Neural cell (in vitro differentiated cells): ENCODE measurements at regions not wholly inside any gene's neighbourhood (a gene's known extent, or its start where the extent isn't known, plus 50 kb on each side); places are given as distances from the start of the nearest gene placed in this dataset.

Experiments used
- H2AFZ ChIP-seq: fragments of 200-600, 300-800 bp; sonication (generic), shearing (Covaris generic); 2 replicates; pipeline ENCODE4 v1.6.0; 2014; ENCODE audit warnings: low read depth, mild to moderate bottlenecking, antibody characterized with exemption, low read length, moderate library complexity
- H3F3A ChIP-seq: fragments of 200-600 bp; shearing (Covaris generic); 2 replicates; pipeline ENCODE4 v1.6.1; 2016; ENCODE audit warnings: mild to moderate bottlenecking, moderate library complexity, mixed read lengths, antibody characterized with exemption, low read length; ENCODE audit not compliant: insufficient read depth, poor library complexity, severe bottlenecking
- H3K27ac ChIP-seq: fragments of 200-600, 300-800 bp; sonication (generic), shearing (Covaris generic); 2 replicates; pipeline ENCODE4 v1.5.1; 2014; ENCODE audit warnings: mild to moderate bottlenecking, low read length, moderate library complexity
- H3K27me3 ChIP-seq: fragments of 300-800, 200-600 bp; sonication (generic), shearing (Covaris generic); 2 replicates; pipeline ENCODE4 v1.6.0; 2014; ENCODE audit warnings: mild to moderate bottlenecking, low read depth, low read length, moderate library complexity; ENCODE audit not compliant: insufficient read depth
- H3K36me3 ChIP-seq: fragments of 300-800, 200-600 bp; sonication (generic), shearing (Covaris generic); 2 replicates; pipeline ENCODE4 v1.5.1; 2014; ENCODE audit warnings: mild to moderate bottlenecking, antibody characterized with exemption, low read length, moderate library complexity; ENCODE audit not compliant: insufficient read depth
- H3K4me2 ChIP-seq: fragments of 300-800, 200-600 bp; sonication (generic), shearing (Covaris generic); 2 replicates; pipeline ENCODE4 v1.6.0; 2014; ENCODE audit warnings: mild to moderate bottlenecking, low read length
- H3K4me3 ChIP-seq: fragments of 300-800, 200-600 bp; sonication (generic), shearing (Covaris generic); 2 replicates; pipeline ENCODE4 v1.5.1; 2014; ENCODE audit warnings: mild to moderate bottlenecking, low read length, moderate library complexity
- H3K79me2 ChIP-seq: fragments of 200-600 bp; shearing (Covaris generic); replicated peaks from 2 replicates; pipeline ENCODE4 v1.6.0; 2014; ENCODE audit warnings: mild to moderate bottlenecking, low read length, moderate library complexity; ENCODE audit not compliant: insufficient read depth
- H3K9ac ChIP-seq: fragments of 300-800, 200-600 bp; sonication (generic), shearing (Covaris generic); 2 replicates; pipeline ENCODE4 v1.6.1; 2016; ENCODE audit warnings: mild to moderate bottlenecking, low read length, mixed read lengths
- H3K9me2 ChIP-seq: fragments of 200-600 bp; shearing (Covaris generic); 2 replicates; pipeline ENCODE4 v1.6.1; 2016; ENCODE audit warnings: mild to moderate bottlenecking, low read length, mixed read lengths; ENCODE audit not compliant: insufficient read depth
- H3K9me3 ChIP-seq: fragments of 200-600, 300-800 bp; sonication (generic), shearing (Covaris generic); 2 replicates; pipeline ENCODE4 v1.6.1; 2016; ENCODE audit warnings: mild to moderate bottlenecking, mixed run types, low read length, moderate library complexity, mixed read lengths
- H4K20me1 ChIP-seq: fragments of 200-600 bp; shearing (Covaris generic); 2 replicates; pipeline ENCODE4 v1.6.1; 2016; ENCODE audit warnings: mild to moderate bottlenecking, mixed run types; ENCODE audit not compliant: insufficient read depth
- CTCF ChIP-seq: fragments of 450-650 bp; IDR thresholded peaks from 2 replicates; pipeline ENCODE4 v1.5.1; 2014; ENCODE audit warnings: antibody characterized with exemption, mild to moderate bottlenecking, moderate library complexity; ENCODE audit not compliant: poor library complexity, severe bottlenecking
- EP300 ChIP-seq: fragments of 450-650 bp; conservative IDR thresholded peaks from 2 replicates; pipeline ENCODE4 v1.6.1; 2014; ENCODE audit warnings: antibody characterized with exemption, mild to moderate bottlenecking, moderate library complexity; ENCODE audit not compliant: poor library complexity, severe bottlenecking
- EZH2 ChIP-seq: fragments of 200-600, 300-800 bp; shearing (Covaris generic), sonication (generic); IDR thresholded peaks from 2 replicates; pipeline ENCODE4 v1.6.1; 2014; ENCODE audit warnings: antibody characterized with exemption, low read length, borderline replicate concordance, mild to moderate bottlenecking; ENCODE audit not compliant: insufficient read depth, poor library complexity, severe bottlenecking
- MXI1 ChIP-seq: fragments of 450-650 bp; conservative IDR thresholded peaks from 2 replicates; pipeline ENCODE4 v1.6.1; 2014; ENCODE audit warnings: antibody characterized with exemption, mild to moderate bottlenecking; ENCODE audit not compliant: poor library complexity, severe bottlenecking
- POLR2AphosphoS5 ChIP-seq: IDR thresholded peaks from 2 replicates; pipeline ENCODE4 v1.6.1; 2012
- RAD21 ChIP-seq: fragments of 450-650 bp; conservative IDR thresholded peaks from 2 replicates; pipeline ENCODE4 v1.6.1; 2014; ENCODE audit warnings: antibody characterized with exemption, mild to moderate bottlenecking, moderate library complexity
- REST ChIP-seq: IDR thresholded peaks from 2 replicates; pipeline ENCODE4 v1.6.1; 2012; ENCODE audit warnings: borderline replicate concordance
- SMC3 ChIP-seq: fragments of 450-650 bp; conservative IDR thresholded peaks from 2 replicates; pipeline ENCODE4 v1.6.1; 2014; ENCODE audit warnings: antibody characterized with exemption, mild to moderate bottlenecking, moderate library complexity; ENCODE audit not compliant: poor library complexity
- TAF1 ChIP-seq: IDR thresholded peaks from 2 replicates; pipeline ENCODE4 v1.6.1; 2012; ENCODE audit warnings: low read depth

GRCh38 chr7:18081617-18082016, 54.0 kb upstream of the PRPS1L1 start:
- Histone ChIP-seq H3K9me3 (no peaks in the 10 kb centered on the region), H3K9me2 (no peaks in the 10 kb centered on the region), H3K4me3 (no peak overlapping the region), H3K9ac (no peak overlapping the region), H4K20me1 (no peaks in the 10 kb centered on the region), H3K36me3 (no peaks in the 10 kb centered on the region), H2AFZ (no peak overlapping the region), H3F3A (no peaks in the 10 kb centered on the region), H3K79me2 (no peaks in the 10 kb centered on the region), H3K4me2 (no peak overlapping the region), H3K27ac (no peak overlapping the region), H3K27me3 (no peaks in the 10 kb centered on the region)
- TF ChIP-seq REST (no peak), MXI1 (no peak), EZH2 (no peak), CTCF (no peak), TAF1 (no peak), SMC3 (no peak), RAD21 (no peak), POLR2AphosphoS5 (no peak), EP300 (no peak)

GRCh38 chr7:18082169-18082568, 54.5 kb upstream of the PRPS1L1 start:
- Histone ChIP-seq H3K27ac (no peak overlapping the region), H3F3A (no peaks in the 10 kb centered on the region), H3K79me2 (no peaks in the 10 kb centered on the region), H4K20me1 (no peaks in the 10 kb centered on the region), H3K9ac (no peak overlapping the region), H3K9me3 (no peaks in the 10 kb centered on the region), H3K4me3 (no peak overlapping the region), H3K36me3 (no peaks in the 10 kb centered on the region), H2AFZ (no peak overlapping the region), H3K27me3 (peaks cover 2% of the 10 kb centered on the region), H3K9me2 (no peaks in the 10 kb centered on the region), H3K4me2 (no peak overlapping the region)
- TF ChIP-seq RAD21 (no peak), EZH2 (no peak), CTCF (no peak), EP300 (no peak), POLR2AphosphoS5 (no peak)
